AG09309 (cell line): ENCODE measurements at regions not wholly inside any gene's neighbourhood (a gene's known extent, or its start where the extent isn't known, plus 50 kb on each side); places are given as distances from the start of the nearest gene placed in this dataset.

Source experiments
- DNase-seq: peaks from one replicate; pipeline ENCODE4 v3.0.0-alpha.2; 2010; ENCODE audit warnings: low read depth
- H3K4me3 ChIP-seq: 2 replicates; pipeline ENCODE4 v1.5.1; 2011; ENCODE audit warnings: mild to moderate bottlenecking, low read depth, low read length, moderate library complexity; ENCODE audit not compliant: control insufficient read depth
- TF ChIP-seq, protein P1 (sequence below): IDR thresholded peaks from 2 replicates; pipeline ENCODE4 v1.5.1; 2011; ENCODE audit warnings: mild to moderate bottlenecking, low read depth, low read length, inconsistent platforms; ENCODE audit not compliant: insufficient read depth, control insufficient read depth; ENCODE audit errors: missing control alignments

- no peak overlapping the region for H3K4me3 ChIP-seq
- no peak for DNase-seq
- TF ChIP-seq, protein P1, sequence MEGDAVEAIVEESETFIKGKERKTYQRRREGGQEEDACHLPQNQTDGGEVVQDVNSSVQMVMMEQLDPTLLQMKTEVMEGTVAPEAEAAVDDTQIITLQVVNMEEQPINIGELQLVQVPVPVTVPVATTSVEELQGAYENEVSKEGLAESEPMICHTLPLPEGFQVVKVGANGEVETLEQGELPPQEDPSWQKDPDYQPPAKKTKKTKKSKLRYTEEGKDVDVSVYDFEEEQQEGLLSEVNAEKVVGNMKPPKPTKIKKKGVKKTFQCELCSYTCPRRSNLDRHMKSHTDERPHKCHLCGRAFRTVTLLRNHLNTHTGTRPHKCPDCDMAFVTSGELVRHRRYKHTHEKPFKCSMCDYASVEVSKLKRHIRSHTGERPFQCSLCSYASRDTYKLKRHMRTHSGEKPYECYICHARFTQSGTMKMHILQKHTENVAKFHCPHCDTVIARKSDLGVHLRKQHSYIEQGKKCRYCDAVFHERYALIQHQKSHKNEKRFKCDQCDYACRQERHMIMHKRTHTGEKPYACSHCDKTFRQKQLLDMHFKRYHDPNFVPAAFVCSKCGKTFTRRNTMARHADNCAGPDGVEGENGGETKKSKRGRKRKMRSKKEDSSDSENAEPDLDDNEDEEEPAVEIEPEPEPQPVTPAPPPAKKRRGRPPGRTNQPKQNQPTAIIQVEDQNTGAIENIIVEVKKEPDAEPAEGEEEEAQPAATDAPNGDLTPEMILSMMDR: no peak
Observed at GRCh38 chr9:107761307-107761706, 271.7 kb upstream of the KLF4 start.

- H3K4me3 ChIP-seq: no peak overlapping the region
- TF ChIP-seq, protein P1: no peak
- no peak for DNase-seq
Observed at GRCh38 chr9:107760469-107761242, 271.1 kb upstream of the KLF4 start.

DNA sequence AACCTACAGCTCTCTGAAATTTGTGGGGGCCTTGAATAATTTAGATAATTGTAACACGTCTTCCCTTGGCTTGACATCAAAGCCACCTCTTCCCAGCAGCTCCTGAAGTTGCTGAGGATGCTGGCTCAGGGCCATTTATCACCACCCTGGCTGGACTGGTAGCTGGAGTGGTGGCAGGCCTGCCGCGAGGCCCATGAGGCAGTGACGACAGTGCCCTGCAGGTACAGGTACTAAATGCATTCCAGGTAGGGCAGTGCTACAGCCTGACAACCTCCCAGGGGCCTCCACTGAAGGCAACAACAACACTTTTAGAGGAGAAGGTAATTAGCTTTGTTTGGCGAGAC is 270.2 kb upstream of the KLF4 start:
- TF ChIP-seq, protein P1: no peak

DNA sequence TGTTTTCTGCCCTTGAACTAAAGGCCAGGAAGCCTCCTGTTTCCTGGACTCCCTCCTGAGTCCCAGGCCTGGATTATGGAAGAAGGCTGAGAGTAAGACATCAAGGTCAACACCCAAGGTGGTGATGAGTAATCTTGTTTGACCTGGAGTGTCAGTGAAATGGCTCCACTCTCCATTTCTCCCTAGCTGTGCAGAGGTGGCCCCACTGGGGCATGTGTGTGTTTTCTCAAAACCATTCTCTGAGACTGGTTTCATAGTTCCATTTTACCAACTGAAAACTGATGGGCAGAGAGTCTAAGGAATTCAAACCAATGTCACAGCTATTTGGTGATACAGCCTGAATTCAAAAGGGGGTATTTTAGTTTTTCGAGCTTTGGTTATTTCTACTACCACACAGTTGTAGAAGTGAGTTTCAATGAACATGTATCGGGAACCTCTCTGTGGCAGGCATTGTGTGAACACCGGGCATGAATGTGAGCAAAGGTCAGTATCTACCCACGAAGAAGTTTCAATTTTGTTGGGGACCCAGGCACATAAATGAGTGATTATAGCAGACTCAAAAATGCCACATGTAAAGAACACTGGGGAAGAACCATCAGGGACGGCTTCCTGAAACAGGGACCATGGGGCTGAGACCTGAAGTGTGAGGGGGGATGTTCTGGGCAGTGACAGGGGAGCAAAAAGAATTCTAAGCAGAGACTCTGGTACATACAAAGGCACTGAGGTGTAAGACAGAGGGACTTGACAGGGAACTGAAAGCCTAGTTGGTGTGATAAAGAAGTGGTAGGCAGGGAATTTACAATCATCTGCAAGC is 269.6 kb upstream of the KLF4 start:
- TF ChIP-seq, protein P1: no peak
- H3K4me3 ChIP-seq: no peak overlapping the region
- no peak for DNase-seq

More for the DNA sequence above, 270.2 kb upstream of the KLF4 start:
- no peak for DNase-seq
- H3K4me3 ChIP-seq: no peak overlapping the region

GRCh38 chr9:107756091-107756490 is 266.5 kb upstream of the KLF4 start:
- no peak for DNase-seq
- no peak overlapping the region for H3K4me3 ChIP-seq
- TF ChIP-seq, protein P1: no peak

GRCh38 chr9:107755246-107755645 is 265.7 kb upstream of the KLF4 start:
- no peak overlapping the region for H3K4me3 ChIP-seq
- no peak for DNase-seq
- TF ChIP-seq, protein P1: no peak
